HG03457 (cell line): ENCODE measurements at regions not wholly inside any gene's neighbourhood (a gene's known extent, or its start where the extent isn't known, plus 50 kb on each side); places are given as distances from the start of the nearest gene placed in this dataset.
"Not testable (repeated sequence)": the region's sequence is repeated elsewhere in the genome, so short reads cannot be mapped to it uniquely, and the experiment has no call there.

ENCODE experiments used
- ATAC-seq: cut with Tn5 transposase; IDR thresholded peaks from one replicate; pipeline ENCODE4 v1.9.1; 2021; ENCODE audit warnings: moderate number of reproducible peaks; ENCODE audit not compliant: unreplicated experiment

DNA sequence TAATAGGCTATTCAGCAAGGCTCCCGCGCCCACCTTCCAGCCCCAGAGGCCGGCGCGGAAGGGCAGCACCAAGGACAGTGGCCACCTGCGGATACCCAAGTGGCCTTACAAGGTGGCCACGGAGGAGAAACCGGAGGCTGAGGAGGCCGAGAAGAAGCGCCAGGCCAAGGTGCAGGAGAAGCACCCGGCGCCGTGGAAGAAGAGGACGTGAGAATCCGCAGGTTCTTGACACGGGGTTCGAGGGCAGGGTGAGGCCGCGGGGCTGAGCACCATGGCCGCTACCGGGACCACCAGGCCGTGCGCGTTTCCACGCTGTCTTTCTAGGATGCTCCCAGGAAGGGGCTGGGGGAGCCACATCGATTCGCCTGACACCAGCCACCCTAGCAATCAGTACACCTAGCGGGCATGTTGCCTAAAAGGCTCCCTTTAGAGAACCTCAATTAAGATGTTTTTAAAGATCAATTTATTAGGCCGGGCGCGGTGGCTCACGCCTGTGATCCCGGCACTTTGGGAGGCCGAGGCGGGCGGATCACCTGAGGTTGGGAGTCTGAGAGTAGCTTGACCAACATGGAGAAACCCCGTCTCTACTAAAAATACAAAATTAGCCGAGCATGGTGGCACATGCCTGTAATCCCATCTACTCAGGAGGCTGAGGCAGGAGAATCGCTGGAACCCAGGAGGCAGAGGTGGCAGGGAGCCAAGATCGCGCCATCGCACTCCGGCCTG is 134.3 kb upstream of the OR4C13 start:
- ATAC-seq = not testable (repeated sequence)

DNA sequence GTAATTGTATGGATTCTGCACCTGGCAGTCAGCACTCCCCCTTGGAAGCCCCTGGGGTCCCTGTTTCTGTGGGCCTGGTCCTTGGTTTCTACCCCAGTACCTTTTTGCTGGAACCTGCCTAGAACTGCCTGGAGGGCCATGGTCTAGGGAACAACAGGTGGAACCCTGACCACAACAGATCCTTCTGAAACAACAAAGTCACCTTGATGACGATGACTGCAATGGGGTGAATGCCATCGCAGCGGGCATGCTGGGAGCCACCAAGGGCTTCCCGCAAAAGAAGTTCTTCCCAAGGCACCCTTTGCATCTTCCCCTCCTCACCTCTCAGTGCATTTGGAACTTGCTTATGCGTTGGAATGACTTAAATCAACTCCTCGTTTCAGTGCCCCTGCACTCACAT is 129.0 kb upstream of the OR4C13 start:
- ATAC-seq = not testable (repeated sequence)

DNA sequence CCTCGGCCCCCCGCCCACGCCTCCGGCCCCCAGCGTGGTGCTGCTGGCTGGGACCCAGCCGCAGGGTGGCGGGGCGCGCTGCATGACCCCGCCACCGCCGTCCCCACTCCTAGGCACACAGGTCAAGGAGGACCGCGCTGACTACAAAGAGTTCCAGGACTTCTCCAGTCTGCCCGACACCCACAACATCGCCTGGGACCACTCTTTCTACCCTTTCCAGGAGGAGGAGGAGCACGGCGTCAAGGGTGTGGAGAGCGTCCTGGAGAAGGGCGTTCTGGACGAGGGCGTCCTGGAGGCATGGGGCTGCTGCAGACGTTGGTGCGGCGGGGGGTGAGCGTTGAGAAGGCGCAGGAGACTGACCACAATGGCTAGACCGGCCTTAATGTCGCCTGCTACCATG is 101.7 kb upstream of the OR4C13 start:
- not testable (repeated sequence) for ATAC-seq

DNA sequence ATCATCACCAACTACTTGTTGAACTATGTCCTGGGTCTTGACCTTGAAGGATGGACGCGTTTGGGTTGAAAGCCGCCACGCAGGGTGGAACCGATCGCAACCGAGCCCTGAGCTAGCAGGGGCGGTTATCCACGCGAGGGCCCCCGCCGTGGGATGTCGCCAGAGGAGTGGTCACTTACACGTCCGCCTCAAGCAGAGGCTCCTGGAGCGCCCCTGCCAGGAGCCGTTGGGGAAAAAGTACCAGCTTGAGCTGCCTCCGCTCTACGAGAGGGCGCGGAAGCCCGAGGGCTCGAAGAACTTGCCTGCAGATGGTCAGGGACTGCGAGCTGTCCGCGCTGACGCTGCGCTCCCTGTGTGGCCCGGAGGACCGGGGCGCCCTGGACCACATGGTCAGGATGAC is 100.7 kb upstream of the OR4C13 start:
- ATAC-seq = no peak

DNA sequence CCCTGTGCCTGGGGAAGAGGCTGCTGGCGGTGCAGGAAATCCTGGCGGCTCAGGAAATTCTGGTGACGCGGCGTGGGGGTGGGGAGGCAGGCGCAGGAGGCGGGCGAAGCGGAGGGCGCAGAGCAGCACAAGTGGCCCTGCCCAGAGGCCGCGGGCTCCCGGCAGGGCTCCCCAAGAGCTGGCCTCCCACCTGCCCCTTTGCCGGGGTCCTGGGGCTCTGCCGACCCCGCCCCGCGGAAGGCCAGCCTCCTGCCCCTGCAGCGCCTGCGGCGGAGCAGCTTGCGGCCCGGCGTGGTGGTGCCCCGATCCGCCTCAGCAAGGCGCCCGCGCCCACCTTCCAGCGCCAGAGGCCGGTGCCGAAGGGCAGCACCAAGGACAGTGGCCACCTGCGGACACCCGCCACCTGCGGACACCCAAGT is 100.2 kb upstream of the OR4C13 start:
- ATAC-seq = no peak

DNA sequence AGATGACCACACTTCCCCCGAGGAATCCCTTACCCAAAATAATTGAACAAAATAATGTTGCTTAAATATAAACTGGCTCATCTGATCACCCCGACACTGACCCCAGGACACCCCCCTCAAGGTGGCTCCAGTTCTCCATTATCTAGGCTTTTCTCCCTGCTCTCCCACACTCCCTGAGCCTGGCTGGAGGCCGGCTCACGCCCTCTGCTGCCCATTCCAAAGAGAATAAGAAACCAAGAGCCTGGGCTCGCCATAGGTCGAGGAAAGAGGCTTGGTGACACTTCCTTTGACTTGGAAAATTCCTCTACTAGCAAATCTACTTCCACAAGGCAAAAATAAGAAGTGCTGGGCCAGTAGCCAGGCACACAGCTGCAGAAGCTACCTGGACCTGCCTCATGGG is 63.3 kb upstream of the OR4C13 start:
- not testable (repeated sequence) for ATAC-seq

DNA sequence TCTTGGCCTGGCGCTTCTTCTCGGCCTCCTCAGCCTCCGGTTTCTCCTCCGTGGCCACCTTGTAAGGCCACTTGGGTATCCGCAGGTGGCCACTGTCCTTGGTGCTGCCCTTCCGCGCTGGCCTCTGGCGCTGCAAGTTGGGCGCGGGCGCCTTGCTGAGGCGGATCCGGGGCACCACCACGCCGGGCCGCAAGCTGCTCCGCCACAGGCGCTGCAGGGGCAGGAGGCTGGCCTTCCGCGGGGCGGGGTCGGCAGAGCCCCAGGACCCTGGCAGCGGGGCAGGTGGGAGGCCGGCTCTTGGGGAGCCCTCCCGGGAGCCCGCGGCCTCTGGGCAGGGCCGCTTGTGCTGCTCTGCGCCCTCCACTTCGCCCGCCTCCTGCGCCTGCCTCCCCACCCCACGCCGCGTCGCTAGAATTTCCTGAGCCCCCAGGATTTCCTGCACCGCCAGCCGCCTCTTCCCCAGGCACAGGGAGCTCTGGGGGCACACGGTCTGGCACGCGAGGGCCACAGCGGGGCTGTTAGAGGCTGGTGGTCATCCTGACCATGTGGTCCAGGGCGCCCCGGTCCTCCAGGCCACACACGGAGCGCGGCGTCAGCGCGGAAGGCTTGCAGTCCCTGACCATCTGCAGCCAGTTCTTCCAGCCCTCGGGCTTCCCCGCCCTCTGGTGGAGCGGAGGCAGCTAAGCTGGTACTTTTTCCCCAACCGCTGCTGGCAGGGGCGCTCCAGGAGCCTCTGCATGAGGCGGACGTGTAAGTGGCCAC is 60.1 kb upstream of the OR4C13 start:
- ATAC-seq = not testable (repeated sequence)

DNA sequence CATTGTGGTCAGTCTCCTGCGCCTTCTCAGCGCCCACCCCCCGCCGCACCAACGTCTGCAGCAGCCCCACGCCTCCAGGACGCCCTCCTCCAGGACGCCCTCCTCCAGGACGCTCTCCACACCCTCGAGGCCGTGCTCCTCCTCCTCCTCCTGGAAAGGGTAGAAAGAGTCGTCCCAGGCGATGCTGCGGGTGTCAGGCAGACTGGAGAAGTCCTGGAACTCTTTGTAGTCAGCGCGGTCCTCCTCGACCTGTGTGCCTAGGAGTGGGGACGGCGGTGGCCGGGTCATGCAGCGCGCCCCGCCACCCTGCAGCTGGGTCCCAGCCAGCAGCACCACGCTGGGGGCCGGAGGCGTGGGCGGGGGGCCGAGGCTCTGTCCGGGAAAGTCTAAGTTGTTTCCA is 58.7 kb upstream of the OR4C13 start:
- ATAC-seq = not testable (repeated sequence)
